OCI-LY7 (cell line): ENCODE measurements at regions not wholly inside any gene's neighbourhood (a gene's known extent, or its start where the extent isn't known, plus 50 kb on each side); places are given as distances from the start of the nearest gene placed in this dataset.

ENCODE experiments used
- BruUV-seq: library from RNA; stranded (reverse); fragments of 400-500 nt; replicated peaks from 2 replicates; lab custom pipeline; 2021; lab: Mats Ljungman, UMichigan
- CTCF ChIA-PET: fragments of 300-600 bp; sonication (Branson Sonifier 250); formaldehyde crosslinking; loops from one replicate; lab custom pipeline; 2022; ENCODE audit warnings: antibody characterized with exemption; ENCODE audit not compliant: unreplicated experiment; lab: Charles Lee
- POLR2A ChIA-PET: fragments of 300-600 bp; sonication (Branson Sonifier 250); formaldehyde crosslinking; loops from one replicate; lab custom pipeline; 2022; ENCODE audit warnings: antibody characterized with exemption; lab: Charles Lee
- DNase-seq: peaks from one replicate; pipeline ENCODE4 v3.0.0-alpha.2; 2015; ENCODE audit warnings: low spot score
- H2AFZ ChIP-seq: fragments of 200-600 bp; sonication (generic), shearing (Covaris generic); 2 replicates; pipeline ENCODE4 v1.6.1; 2014; ENCODE audit warnings: mild to moderate bottlenecking, antibody characterized with exemption, low read length, moderate library complexity
- H3K27ac ChIP-seq: fragments of 200-600 bp; sonication (generic); 2 replicates; pipeline ENCODE4 v1.5.1; 2014; ENCODE audit warnings: mixed run types, low read depth, mild to moderate bottlenecking, moderate library complexity, low read length, inconsistent platforms; ENCODE audit not compliant: poor library complexity, severe bottlenecking
- H3K36me3 ChIP-seq: fragments of 200-600 bp; sonication (generic); 2 replicates; pipeline ENCODE4 v1.6.1; 2014; ENCODE audit warnings: mild to moderate bottlenecking, antibody characterized with exemption, low read length, moderate library complexity, mixed read lengths; ENCODE audit not compliant: insufficient read depth
- H3K4me1 ChIP-seq: fragments of 200-600 bp; sonication (generic); 2 replicates; pipeline ENCODE4 v1.5.1; 2014; ENCODE audit warnings: mild to moderate bottlenecking, low read length; ENCODE audit not compliant: insufficient read depth, poor library complexity, severe bottlenecking
- H3K4me2 ChIP-seq: fragments of 200-600 bp; sonication (generic); 2 replicates; pipeline ENCODE4 v1.6.1; 2014; ENCODE audit warnings: mild to moderate bottlenecking, low read length
- H3K4me3 ChIP-seq: fragments of 200-600 bp; sonication (generic); 2 replicates; pipeline ENCODE4 v1.5.1; 2014; ENCODE audit warnings: mild to moderate bottlenecking, low read depth, low read length; ENCODE audit not compliant: poor library complexity, severe bottlenecking
- H3K79me2 ChIP-seq: fragments of 200-600 bp; sonication (generic); 2 replicates; pipeline ENCODE4 v1.6.1; 2016; ENCODE audit warnings: low read depth, mild to moderate bottlenecking, low read length, moderate library complexity, mixed read lengths; ENCODE audit not compliant: insufficient read depth
- H3K9me2 ChIP-seq: fragments of 200-600 bp; sonication (generic); 2 replicates; pipeline ENCODE4 v1.6.1; 2016; ENCODE audit warnings: mild to moderate bottlenecking, low read length, mixed read lengths; ENCODE audit not compliant: insufficient read depth
- H3K9me3 ChIP-seq: fragments of 200-600 bp; sonication (generic); 2 replicates; pipeline ENCODE4 v1.6.1; 2014; ENCODE audit warnings: mild to moderate bottlenecking, mixed run types, low read length, mixed read lengths
- H4K20me1 ChIP-seq: fragments of 200-600 bp; sonication (generic); 2 replicates; pipeline ENCODE4 v1.6.1; 2014; ENCODE audit warnings: mild to moderate bottlenecking, antibody characterized with exemption, low read length, moderate library complexity, mixed read lengths; ENCODE audit not compliant: insufficient read depth
- CTCF ChIP-seq: fragments of 200-600 bp; sonication (generic); conservative IDR thresholded peaks from 2 replicates; pipeline ENCODE4 v1.5.1; 2014; ENCODE audit warnings: mild to moderate bottlenecking, antibody characterized with exemption, low read length, moderate library complexity, mixed read lengths
- EZH2phosphoT487 ChIP-seq: fragments of 200-600 bp; sonication (generic); IDR thresholded peaks from 2 replicates; pipeline ENCODE4 v1.6.1; 2018; ENCODE audit warnings: low read depth, borderline replicate concordance, mild to moderate bottlenecking, mixed run types, antibody characterized with exemption, low read length, moderate library complexity, mixed read lengths
- intact Hi-C: fragments of 100-400 bp; cut with micrococcal nuclease; formaldehyde crosslinking; loops from one replicate; pipeline ENCODE4 v1.10.0; 2022; ENCODE audit not compliant: unreplicated experiment

DNA sequence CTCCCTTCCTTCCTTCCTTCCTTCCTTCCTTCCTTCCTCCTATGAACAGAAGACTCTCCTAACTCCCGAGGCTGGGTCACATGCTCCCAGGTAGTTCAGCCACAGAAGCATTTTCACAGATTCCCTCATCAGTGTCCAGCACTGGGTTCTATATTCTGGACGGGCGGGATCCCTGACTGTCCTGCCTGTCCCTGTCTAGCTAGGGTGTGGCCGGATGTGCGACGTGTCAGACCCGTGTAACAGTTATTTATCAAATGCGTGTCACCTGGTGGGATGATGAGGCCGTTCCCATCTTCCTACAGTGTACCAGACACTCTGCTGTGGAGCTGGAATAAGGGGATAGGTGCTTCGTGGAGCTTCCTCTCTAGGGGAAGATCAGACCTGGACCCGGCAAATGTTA lies 901.0 kb downstream of the BRD1 start:
- no peaks in the 10 kb centered on the region for H4K20me1 ChIP-seq
- no peaks in the 10 kb centered on the region for H3K4me1 ChIP-seq
- no peak overlapping the region for H2AFZ ChIP-seq
- no peaks in the 10 kb centered on the region for H3K9me3 ChIP-seq
- ChIA-PET POLR2A (no interaction called here), CTCF (no interaction called here)
- TF ChIP-seq EZH2phosphoT487 (no peak), CTCF (no peak)
- DNase-seq, result no peak
- no peak overlapping the region for H3K27ac ChIP-seq
- intact Hi-C loops, result no loop called here
- H3K36me3 ChIP-seq, result no peaks in the 10 kb centered on the region
- no TSS peak for BruUV-seq
- no peak overlapping the region for H3K4me3 ChIP-seq
- H3K9me2 ChIP-seq, result no peaks in the 10 kb centered on the region
- no peak overlapping the region for H3K4me2 ChIP-seq
- H3K79me2 ChIP-seq, result no peaks in the 10 kb centered on the region

GRCh38 chr22:48926136-48926535 lies 901.5 kb downstream of the BRD1 start:
- no peak for DNase-seq
- ChIA-PET POLR2A (no interaction called here), CTCF (no interaction called here)
- Histone ChIP-seq H2AFZ (no peak overlapping the region), H3K36me3 (no peaks in the 10 kb centered on the region), H3K4me2 (no peak overlapping the region), H3K4me3 (no peak overlapping the region), H3K27ac (no peak overlapping the region), H3K4me1 (no peaks in the 10 kb centered on the region), H3K9me2 (no peaks in the 10 kb centered on the region), H4K20me1 (no peaks in the 10 kb centered on the region), H3K79me2 (no peaks in the 10 kb centered on the region), H3K9me3 (no peaks in the 10 kb centered on the region)
- BruUV-seq, result no TSS peak
- no peak for TF ChIP-seq CTCF
- no peak for TF ChIP-seq EZH2phosphoT487
- intact Hi-C loops, result no loop called here

- no peak overlapping the region for H3K27ac ChIP-seq
- DNase-seq, result no peak
- H4K20me1 ChIP-seq, result no peaks in the 10 kb centered on the region
- ChIA-PET POLR2A (no interaction called here), CTCF (no interaction called here)
- H3K4me3 ChIP-seq, result no peak overlapping the region
- H3K9me3 ChIP-seq, result no peaks in the 10 kb centered on the region
- no peaks in the 10 kb centered on the region for H3K36me3 ChIP-seq
- intact Hi-C loops, result no loop called here
- TF ChIP-seq EZH2phosphoT487, result no peak
- TF ChIP-seq CTCF, result no peak
- no peaks in the 10 kb centered on the region for H3K9me2 ChIP-seq
- H3K4me2 ChIP-seq, result no peak overlapping the region
- H3K4me1 ChIP-seq, result no peaks in the 10 kb centered on the region
- H3K79me2 ChIP-seq, result no peaks in the 10 kb centered on the region
- H2AFZ ChIP-seq, result no peak overlapping the region
- BruUV-seq, result no TSS peak
These were observed 902.2 kb downstream of the BRD1 start for GRCh38 chr22:48925450-48925849.
